HepG2 (cell line): ENCODE measurements at regions not wholly inside any gene's neighbourhood (a gene's known extent, or its start where the extent isn't known, plus 50 kb on each side); places are given as distances from the start of the nearest gene placed in this dataset.
A peak's percentile ranks its signal among the peaks of the same experiment; 100 is the strongest.

Source experiments
- FOXM1 ChIP-seq: sonication (generic); formaldehyde crosslinking; IDR thresholded peaks from 2 replicates; pipeline ENCODE4 v1.5.0; 2020; ENCODE audit warnings: missing genetic modification reagents
- IKZF1 ChIP-seq: fragments of 450-650 bp; IDR thresholded peaks from 2 replicates; pipeline ENCODE4 v1.7.1; 2016
- IKZF4 ChIP-seq: sonication (generic); formaldehyde crosslinking; IDR thresholded peaks from 2 replicates; pipeline ENCODE4 v1.5.1; 2020; ENCODE audit warnings: borderline replicate concordance, mild to moderate bottlenecking, low read depth, missing genetic modification reagents; ENCODE audit errors: not compliant biosample characterization
- KLF12 ChIP-seq: sonication (generic); formaldehyde crosslinking; IDR thresholded peaks from 2 replicates; pipeline ENCODE4 v1.4.0; 2020; ENCODE audit warnings: missing genetic modification reagents, borderline replicate concordance
- NFATC3 ChIP-seq: sonication (generic); formaldehyde crosslinking; IDR thresholded peaks from 2 replicates; pipeline ENCODE4 v1.5.1; 2020; ENCODE audit warnings: mild to moderate bottlenecking, missing genetic modification reagents
- NFIC ChIP-seq: IDR thresholded peaks from 2 replicates; pipeline ENCODE4 v1.6.1; 2012; ENCODE audit warnings: mild to moderate bottlenecking, low read length, inconsistent platforms
- NFKBIZ ChIP-seq: IDR thresholded peaks from 2 replicates; pipeline ENCODE4 v1.6.1; 2018; ENCODE audit warnings: missing genetic modification reagents, missing compliant biosample characterization
- POLR2A ChIP-seq, 2 experiments: IDR thresholded peaks; 2 replicates each; pipeline ENCODE4 v1.6.1; 2011; ENCODE audit warnings: low read depth in 2 of 2, low read length in 2 of 2, mild to moderate bottlenecking in 1 of 2, moderate library complexity in 1 of 2; ENCODE audit not compliant: insufficient read depth in 1 of 2
- RARA ChIP-seq: IDR thresholded peaks from 2 replicates; pipeline ENCODE4 v1.6.1; 2016; ENCODE audit warnings: missing genetic modification reagents, missing compliant biosample characterization
- SIX4 ChIP-seq: sonication (generic); formaldehyde crosslinking; IDR thresholded peaks from 2 replicates; pipeline ENCODE4 v1.4.0; 2020; ENCODE audit warnings: missing genetic modification reagents
- SOX13 ChIP-seq, 3 experiments: fragments of 450-650 bp in 1 of 3; sonication (generic) in 1 of 3; formaldehyde crosslinking in 1 of 3; IDR thresholded peaks in 2 of 3; conservative IDR thresholded peaks in 1 of 3; 2 replicates each; pipeline versions ENCODE4 v1.5.0 to v1.6.1; 2016 to 2020; ENCODE audit warnings: antibody characterized with exemption in 1 of 3, mild to moderate bottlenecking in 1 of 3, missing compliant biosample characterization in 1 of 3, missing genetic modification reagents in 1 of 3, moderate library complexity in 1 of 3
- TOE1 ChIP-seq: sonication (generic); formaldehyde crosslinking; IDR thresholded peaks from 2 replicates; pipeline ENCODE4 v1.4.0; 2020; ENCODE audit warnings: mild to moderate bottlenecking, missing genetic modification reagents
- TOPORS ChIP-seq: sonication (generic); formaldehyde crosslinking; IDR thresholded peaks from 2 replicates; pipeline ENCODE4 v1.8.0; 2023; ENCODE audit warnings: mild to moderate bottlenecking, missing genetic modification reagents
- ZNF20 ChIP-seq: sonication (generic); formaldehyde crosslinking; IDR thresholded peaks from 2 replicates; pipeline ENCODE4 v1.4.0; 2020; ENCODE audit warnings: mild to moderate bottlenecking, moderate library complexity, missing genetic modification reagents
- ZNF354B ChIP-seq: sonication (generic); formaldehyde crosslinking; IDR thresholded peaks from 2 replicates; pipeline ENCODE4 v1.8.0; 2022; ENCODE audit warnings: mild to moderate bottlenecking, missing genetic modification reagents
- ZNF546 ChIP-seq: sonication (generic); formaldehyde crosslinking; conservative IDR thresholded peaks from 2 replicates; pipeline ENCODE4 v1.8.1; 2023; ENCODE audit warnings: mild to moderate bottlenecking, missing genetic modification reagents
- ZNF720 ChIP-seq: sonication (generic); formaldehyde crosslinking; IDR thresholded peaks from 2 replicates; pipeline ENCODE4 v1.4.0; 2020; ENCODE audit warnings: missing genetic modification reagents
- ZNF761 ChIP-seq: sonication (generic); formaldehyde crosslinking; conservative IDR thresholded peaks from 2 replicates; pipeline ENCODE4 v1.4.0; 2020; ENCODE audit warnings: mild to moderate bottlenecking, missing genetic modification reagents
- TF ChIP-seq, protein P1 (sequence below): IDR thresholded peaks from 2 replicates; pipeline ENCODE4 v1.6.1; 2016; ENCODE audit warnings: low read depth
- TF ChIP-seq, protein P2 (sequence below): sonication (generic); formaldehyde crosslinking; IDR thresholded peaks from 2 replicates; pipeline ENCODE4 v1.4.0; 2020; ENCODE audit warnings: mild to moderate bottlenecking, missing genetic modification reagents
- TF ChIP-seq, protein P3 (sequence below): fragments of 450-650 bp; IDR thresholded peaks from 2 replicates; pipeline ENCODE4 v1.6.1; 2017; ENCODE audit warnings: mild to moderate bottlenecking

DNA sequence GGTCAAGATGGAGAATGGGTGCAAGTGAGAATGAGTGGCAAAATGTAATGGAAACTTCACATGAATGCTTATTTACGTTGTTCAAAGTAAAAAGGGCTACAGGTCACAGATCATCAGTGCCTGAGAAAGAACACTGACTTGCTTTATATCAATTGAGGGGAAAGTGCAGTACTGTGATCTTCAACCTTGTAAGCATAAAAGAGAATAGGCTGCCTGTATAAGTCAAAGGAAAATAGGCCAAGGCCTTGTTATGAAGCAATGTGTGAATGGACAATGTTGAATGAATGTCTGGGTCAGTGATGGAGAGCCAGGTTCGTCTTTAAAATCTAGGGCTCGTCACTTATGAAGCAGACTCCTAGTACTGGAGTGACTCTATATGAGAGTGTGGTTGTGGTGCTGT is 158.6 kb upstream of the NT5E start (continued):
- TF ChIP-seq FOXM1 (CRISPR knock-in tag) (no peak), KLF12 (CRISPR knock-in tag) (no peak), IKZF1 (no peak), RARA (CRISPR knock-in tag) (peak; percentile 66), ZNF20 (CRISPR knock-in tag) (no peak), IKZF4 (no peak), NFATC3 (CRISPR knock-in tag) (no peak), ZNF546 (CRISPR knock-in tag) (no peak), NFKBIZ (CRISPR knock-in tag) (no peak), ZNF761 (CRISPR knock-in tag) (no peak), ZNF354B (CRISPR knock-in tag) (no peak), ZNF720 (CRISPR knock-in tag) (no peak), SIX4 (CRISPR knock-in tag) (no peak), POLR2A (IDR thresholded peaks at IDR 0.05; ENCODE audit: insufficient read depth in 1 of 2, low read depth in 2 of 2, low read length in 2 of 2) (no peak), TOE1 (CRISPR knock-in tag) (no peak), NFIC (no peak), SOX13 (IDR thresholded peaks at IDR 0.05) (no peak), SOX13 (CRISPR knock-in tag; conservative IDR thresholded peaks at IDR 0.05 in 1 of 2, IDR thresholded peaks at IDR 0.05 in 1 of 2) (peak in 1 of 2 experiments; percentile 28; a peak in 1 of 4 replicates), TOPORS (CRISPR knock-in tag) (no peak)
- TF ChIP-seq, protein P1, sequence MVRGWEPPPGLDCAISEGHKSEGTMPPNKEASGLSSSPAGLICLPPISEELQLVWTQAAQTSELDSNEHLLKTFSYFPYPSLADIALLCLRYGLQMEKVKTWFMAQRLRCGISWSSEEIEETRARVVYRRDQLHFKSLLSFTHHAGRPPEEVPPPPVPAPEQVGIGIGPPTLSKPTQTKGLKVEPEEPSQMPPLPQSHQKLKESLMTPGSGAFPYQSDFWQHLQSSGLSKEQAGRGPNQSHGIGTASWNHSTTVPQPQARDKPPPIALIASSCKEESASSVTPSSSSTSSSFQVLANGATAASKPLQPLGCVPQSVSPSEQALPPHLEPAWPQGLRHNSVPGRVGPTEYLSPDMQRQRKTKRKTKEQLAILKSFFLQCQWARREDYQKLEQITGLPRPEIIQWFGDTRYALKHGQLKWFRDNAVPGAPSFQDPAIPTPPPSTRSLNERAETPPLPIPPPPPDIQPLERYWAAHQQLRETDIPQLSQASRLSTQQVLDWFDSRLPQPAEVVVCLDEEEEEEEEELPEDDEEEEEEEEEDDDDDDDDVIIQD: no peak
- TF ChIP-seq, protein P2, sequence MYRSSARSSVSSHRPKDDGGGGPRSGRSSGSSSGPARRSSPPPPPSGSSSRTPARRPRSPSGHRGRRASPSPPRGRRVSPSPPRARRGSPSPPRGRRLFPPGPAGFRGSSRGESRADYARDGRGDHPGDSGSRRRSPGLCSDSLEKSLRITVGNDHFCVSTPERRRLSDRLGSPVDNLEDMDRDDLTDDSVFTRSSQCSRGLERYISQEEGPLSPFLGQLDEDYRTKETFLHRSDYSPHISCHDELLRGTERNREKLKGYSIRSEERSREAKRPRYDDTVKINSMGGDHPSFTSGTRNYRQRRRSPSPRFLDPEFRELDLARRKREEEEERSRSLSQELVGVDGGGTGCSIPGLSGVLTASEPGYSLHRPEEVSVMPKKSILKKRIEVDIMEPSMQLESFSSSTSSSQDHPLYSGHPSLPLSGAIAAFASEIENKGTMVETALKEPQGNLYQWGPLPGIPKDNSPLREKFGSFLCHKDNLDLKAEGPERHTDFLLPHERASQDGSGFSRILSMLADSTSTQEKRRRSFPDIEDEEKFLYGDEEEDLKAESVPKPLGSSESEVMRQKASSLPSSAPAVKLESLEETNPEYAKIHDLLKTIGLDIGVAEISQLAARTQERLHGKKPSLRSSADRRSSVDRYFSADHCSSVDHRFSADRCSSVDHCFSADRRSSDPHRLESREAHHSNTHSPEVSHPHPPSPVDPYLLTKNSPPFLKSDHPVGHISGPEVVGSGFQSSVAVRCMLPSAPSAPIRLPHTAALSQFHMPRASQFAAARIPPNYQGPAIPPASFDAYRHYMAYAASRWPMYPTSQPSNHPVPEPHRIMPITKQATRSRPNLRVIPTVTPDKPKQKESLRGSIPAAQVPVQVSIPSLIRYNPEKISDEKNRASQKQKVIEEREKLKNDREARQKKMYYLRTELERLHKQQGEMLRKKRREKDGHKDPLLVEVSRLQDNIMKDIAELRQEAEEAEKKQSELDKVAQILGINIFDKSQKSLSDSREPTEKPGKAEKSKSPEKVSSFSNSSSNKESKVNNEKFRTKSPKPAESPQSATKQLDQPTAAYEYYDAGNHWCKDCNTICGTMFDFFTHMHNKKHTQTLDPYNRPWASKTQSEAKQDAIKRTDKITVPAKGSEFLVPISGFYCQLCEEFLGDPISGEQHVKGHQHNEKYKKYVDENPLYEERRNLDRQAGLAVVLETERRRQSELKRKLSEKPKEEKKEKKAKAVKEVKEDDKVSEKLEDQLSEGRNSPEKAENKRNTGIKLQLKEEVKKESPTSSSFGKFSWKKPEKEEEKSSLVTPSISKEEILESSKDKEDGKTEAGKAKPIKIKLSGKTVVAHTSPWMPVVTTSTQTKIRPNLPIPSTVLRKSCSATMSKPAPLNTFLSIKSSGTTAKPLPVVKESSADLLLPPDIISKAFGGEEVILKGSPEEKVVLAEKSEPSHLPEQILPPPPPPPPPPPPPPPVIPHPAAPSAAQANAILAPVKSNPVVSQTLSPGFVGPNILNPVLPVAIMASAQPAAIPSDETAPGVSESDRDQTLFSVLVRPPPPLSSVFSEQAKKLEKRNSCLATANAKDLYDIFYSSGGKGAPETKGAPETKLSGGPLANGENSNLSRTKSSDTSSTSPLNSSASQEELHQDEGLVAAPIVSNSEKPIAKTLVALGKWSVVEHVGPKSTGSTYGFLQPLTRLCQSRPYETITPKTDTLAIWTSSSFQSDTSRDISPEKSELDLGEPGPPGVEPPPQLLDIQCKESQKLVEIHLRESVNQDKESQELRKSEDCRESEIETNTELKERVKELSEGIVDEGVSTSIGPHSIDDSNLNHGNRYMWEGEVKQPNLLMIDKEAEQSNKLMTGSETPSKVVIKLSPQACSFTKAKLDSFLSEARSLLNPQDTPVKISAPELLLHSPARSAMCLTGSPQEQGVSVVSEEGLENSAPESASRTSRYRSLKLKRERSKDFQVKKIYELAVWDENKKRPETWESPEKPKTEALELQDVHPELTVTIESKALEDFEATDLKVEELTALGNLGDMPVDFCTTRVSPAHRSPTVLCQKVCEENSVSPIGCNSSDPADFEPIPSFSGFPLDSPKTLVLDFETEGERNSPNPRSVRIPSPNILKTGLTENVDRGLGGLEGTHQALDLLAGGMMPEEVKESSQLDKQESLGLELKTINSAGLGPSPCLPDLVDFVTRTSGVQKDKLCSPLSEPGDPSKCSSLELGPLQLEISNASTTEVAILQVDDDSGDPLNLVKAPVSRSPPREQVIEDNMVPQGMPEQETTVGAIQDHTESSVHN (CRISPR knock-in tag): no peak
- TF ChIP-seq, protein P3, sequence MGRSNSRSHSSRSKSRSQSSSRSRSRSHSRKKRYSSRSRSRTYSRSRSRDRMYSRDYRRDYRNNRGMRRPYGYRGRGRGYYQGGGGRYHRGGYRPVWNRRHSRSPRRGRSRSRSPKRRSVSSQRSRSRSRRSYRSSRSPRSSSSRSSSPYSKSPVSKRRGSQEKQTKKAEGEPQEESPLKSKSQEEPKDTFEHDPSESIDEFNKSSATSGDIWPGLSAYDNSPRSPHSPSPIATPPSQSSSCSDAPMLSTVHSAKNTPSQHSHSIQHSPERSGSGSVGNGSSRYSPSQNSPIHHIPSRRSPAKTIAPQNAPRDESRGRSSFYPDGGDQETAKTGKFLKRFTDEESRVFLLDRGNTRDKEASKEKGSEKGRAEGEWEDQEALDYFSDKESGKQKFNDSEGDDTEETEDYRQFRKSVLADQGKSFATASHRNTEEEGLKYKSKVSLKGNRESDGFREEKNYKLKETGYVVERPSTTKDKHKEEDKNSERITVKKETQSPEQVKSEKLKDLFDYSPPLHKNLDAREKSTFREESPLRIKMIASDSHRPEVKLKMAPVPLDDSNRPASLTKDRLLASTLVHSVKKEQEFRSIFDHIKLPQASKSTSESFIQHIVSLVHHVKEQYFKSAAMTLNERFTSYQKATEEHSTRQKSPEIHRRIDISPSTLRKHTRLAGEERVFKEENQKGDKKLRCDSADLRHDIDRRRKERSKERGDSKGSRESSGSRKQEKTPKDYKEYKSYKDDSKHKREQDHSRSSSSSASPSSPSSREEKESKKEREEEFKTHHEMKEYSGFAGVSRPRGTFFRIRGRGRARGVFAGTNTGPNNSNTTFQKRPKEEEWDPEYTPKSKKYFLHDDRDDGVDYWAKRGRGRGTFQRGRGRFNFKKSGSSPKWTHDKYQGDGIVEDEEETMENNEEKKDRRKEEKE: no peak
